HL-60 (cell line): ENCODE measurements at regions not wholly inside any gene's neighbourhood (a gene's known extent, or its start where the extent isn't known, plus 50 kb on each side); places are given as distances from the start of the nearest gene placed in this dataset.

ENCODE experiments used
- DNase-seq, 2 experiments: peaks; one replicate each; pipeline ENCODE4 v3.0.0-alpha.2; 2010 to 2020; ENCODE audit warnings: low read depth in 1 of 2, low spot score in 1 of 2
- H3K27ac ChIP-seq: fragments of 250-450 bp; sonication (Bioruptor Pico); replicated peaks from 2 replicates; pipeline ENCODE4 v1.5.1; 2020; ENCODE audit warnings: mild to moderate bottlenecking, moderate library complexity
- H3K27me3 ChIP-seq: fragments of 250-450 bp; sonication (Bioruptor Pico); 2 replicates; pipeline ENCODE4 v1.5.1; 2021; ENCODE audit warnings: mild to moderate bottlenecking, moderate library complexity; ENCODE audit not compliant: insufficient read depth, poor library complexity, severe bottlenecking
- H3K4me3 ChIP-seq: replicated peaks from 2 replicates; pipeline ENCODE4 v1.5.1; 2011; ENCODE audit warnings: mild to moderate bottlenecking, control low read depth, low read length; ENCODE audit not compliant: insufficient read depth
- CTCF ChIP-seq: IDR thresholded peaks from one replicate; pipeline ENCODE4 v1.5.1; 2011; ENCODE audit warnings: low read length, control low read depth, inconsistent platforms; ENCODE audit not compliant: insufficient read depth
- GABPA ChIP-seq: IDR thresholded peaks from 2 replicates; pipeline ENCODE4 v1.6.1; 2012; ENCODE audit warnings: low read depth
- POLR2AphosphoS5 ChIP-seq: IDR thresholded peaks from 2 replicates; pipeline ENCODE4 v1.6.1; 2012; ENCODE audit warnings: low read depth
- REST ChIP-seq: IDR thresholded peaks from 2 replicates; pipeline ENCODE4 v1.6.1; 2012; ENCODE audit warnings: low read depth; ENCODE audit not compliant: insufficient replicate concordance
- SPI1 ChIP-seq: IDR thresholded peaks from 2 replicates; pipeline ENCODE4 v1.6.1; 2012; ENCODE audit warnings: low read depth, mild to moderate bottlenecking, borderline replicate concordance

- H3K4me3 ChIP-seq = no peak overlapping the region
- no peak for DNase-seq
- TF ChIP-seq CTCF (no peak), SPI1 (no peak), REST (no peak), POLR2AphosphoS5 (no peak), GABPA (no peak)
Measured at GRCh38 chr10:117690359-117690758, 147.8 kb downstream of the EMX2 start.

GRCh38 chr10:117694190-117694589 lies 151.6 kb downstream of the EMX2 start:
- peaks cover 2% of the 10 kb centered on the region for H3K27me3 ChIP-seq
- DNase-seq = no peak

More at GRCh38 chr10:117690359-117690758, 147.8 kb downstream of the EMX2 start:
- Histone ChIP-seq H3K27me3 (peaks cover 6% of the 10 kb centered on the region), H3K27ac (no peak overlapping the region)

GRCh38 chr10:117697402-117697801 lies 154.9 kb downstream of the EMX2 start:
- Histone ChIP-seq H3K27ac (no peak overlapping the region), H3K4me3 (no peak overlapping the region), H3K27me3 (peaks cover 2% of the 10 kb centered on the region)
- TF ChIP-seq SPI1 (no peak), REST (no peak), POLR2AphosphoS5 (no peak), CTCF (no peak), GABPA (no peak)
- no peak for DNase-seq

More at GRCh38 chr10:117694190-117694589, 151.6 kb downstream of the EMX2 start:
- no peak overlapping the region for H3K4me3 ChIP-seq
- no peak for TF ChIP-seq SPI1
- TF ChIP-seq REST = no peak
- TF ChIP-seq CTCF = no peak
- H3K27ac ChIP-seq = no peak overlapping the region
